Right ventricle myocardium inferior (tissue), 1 donor: ENCODE measurements at regions not wholly inside any gene's neighbourhood (a gene's known extent, or its start where the extent isn't known, plus 50 kb on each side); places are given as distances from the start of the nearest gene placed in this dataset.

Source experiments
- ATAC-seq: fragments of 200-7000 bp; cut with Tn5 transposase; one replicate; pipeline ENCODE4 v1.9.1; 2020; ENCODE audit warnings: mild to moderate bottlenecking, moderate library complexity
- DNase-seq: peaks from one replicate; pipeline ENCODE4 v3.0.0; 2021; ENCODE audit errors: missing footprints
- intact Hi-C: fragments of 100-400 bp; cut with DNase I; formaldehyde crosslinking; loops from one replicate; pipeline ENCODE4 v1.11.0; 2022
- donor health status: DM: no; HTN: yes; CAD: no; lungs with severe emphysema.

DNA sequence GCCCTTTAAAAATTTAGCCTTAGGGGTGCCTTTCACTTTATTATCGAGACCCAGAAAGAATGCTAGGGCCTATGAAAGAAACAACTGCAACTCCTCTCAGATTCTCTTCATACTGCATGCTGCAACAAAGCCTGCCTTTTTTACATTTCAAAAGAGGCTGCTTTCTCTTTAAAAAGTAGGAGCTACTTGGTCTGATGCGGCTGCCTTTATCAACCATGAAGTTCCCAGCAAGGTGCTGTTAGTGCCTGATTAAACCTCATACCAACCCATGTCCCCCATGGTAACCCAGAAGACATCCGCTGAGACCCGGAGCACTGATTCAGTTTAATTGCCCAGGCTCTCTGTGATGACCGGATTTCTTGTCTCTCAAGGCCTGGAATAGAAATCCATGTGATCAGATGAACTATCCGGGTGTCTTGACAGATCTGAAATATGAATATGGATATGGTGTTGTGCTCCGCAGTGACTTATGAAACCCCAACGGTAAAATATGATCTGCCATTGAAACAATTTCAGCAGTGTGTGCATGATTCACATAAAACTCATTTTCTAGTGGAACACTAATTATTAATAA is 368.3 kb downstream of the ZNF521 start:
- intact Hi-C loops, result no loop called here
- DNase-seq, result no peak
- no peak for ATAC-seq

DNA sequence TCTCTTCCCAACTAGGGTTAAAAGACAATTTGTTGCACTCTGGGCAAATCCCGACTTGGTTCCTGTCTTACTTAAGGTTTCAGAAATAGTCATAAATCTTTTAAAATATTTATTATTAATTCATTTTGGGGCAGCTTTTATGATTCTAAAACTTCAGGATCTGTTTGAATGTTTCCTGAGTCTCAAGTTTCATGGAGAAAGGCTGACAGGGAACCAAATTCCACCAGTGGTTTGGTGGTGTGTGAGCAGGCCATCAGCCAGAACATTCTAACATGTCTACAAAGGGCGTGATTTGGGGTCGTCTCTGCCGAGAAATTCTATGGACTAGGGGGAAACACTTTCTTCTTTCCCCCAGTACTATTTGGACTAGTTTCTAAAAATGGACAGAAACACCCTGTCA is 366.4 kb downstream of the ZNF521 start:
- ATAC-seq (no peak), DNase-seq (no peak)
- intact Hi-C loops, result loop anchor here (5.0 kb wide), 2 partner anchors 38 to 367 kb away; partner anchors contain the start of gene ZNF521

DNA sequence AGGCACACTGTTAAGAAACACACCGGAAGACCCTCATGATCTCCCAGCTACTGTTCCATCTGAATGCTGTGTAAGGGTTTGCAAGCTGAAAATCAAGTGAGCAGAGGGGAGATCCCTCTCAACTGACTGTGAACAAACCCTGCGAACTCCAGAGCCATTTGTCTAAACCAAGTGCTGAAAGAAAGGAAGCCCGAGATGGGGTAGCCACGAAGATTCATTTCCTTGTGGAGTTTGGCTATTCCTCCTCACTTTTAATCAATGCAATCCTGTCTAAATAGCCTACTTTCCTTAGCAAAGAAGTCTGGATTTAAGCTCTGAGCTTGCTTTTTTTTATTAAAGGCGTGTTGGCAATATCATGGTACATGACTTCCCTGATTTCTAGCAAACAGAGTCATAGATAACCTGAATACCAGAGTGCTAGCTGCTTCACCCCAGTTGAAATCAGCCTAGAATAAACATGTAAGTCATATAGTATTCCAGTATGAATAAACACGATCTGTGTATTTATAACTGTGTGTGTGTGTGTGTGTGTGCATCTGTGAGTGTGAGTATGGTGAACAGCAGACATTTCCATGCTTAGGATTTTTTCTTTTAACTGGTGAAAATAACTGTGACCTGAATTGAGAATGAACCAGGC is 365.2 kb downstream of the ZNF521 start:
- ATAC-seq, result no peak
- DNase-seq, result no peak
- intact Hi-C loops, result loop anchor here (5.0 kb wide), 2 partner anchors 39 to 366 kb away; partner anchors contain the start of gene ZNF521

DNA sequence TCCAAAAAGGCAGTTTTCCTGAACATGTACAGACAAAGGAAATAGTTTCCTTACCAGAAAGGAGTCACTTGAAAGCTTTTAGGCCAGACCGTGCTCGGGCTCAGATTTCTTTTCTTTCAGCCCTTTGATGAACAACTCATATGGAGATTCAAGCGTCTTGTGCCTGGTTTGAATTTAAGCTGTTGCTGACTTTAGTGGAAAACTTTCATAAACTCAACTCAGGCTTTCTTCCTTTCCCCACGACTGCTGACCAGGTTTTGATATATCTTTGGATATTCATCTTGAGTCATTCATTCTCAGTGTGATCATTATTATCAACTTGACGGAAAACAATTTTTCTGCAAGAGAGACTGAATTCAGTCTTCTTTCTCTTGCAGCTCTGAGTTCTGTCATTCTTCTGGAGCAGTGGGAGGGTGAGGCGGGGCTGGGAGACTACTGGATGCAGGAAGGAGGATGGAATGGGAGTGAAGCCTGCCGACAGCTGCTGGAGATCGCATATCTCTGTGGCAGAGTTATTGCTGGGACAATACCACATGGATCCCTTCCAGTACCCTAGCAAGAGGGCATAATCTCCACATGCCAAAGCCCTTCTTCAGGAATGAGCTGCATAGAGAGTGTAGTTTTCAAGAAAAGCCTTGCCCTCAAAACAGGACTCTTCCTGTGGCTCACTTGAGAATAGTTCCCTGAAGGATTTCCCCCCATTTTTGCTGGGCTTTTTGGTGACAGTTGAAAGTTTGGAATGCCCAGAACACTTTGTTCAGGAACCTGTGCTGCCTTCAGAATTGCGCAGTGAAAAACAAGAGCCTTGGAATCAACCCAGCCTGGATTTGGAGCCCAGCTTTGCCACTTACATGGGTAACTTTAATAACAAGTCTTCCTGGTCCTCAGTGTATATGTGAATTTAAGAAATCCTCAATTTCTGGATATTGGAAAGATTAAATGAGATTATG is 364.4 kb downstream of the ZNF521 start:
- DNase-seq (no peak), ATAC-seq (peak; percentile 78)
- intact Hi-C loops, result loop anchor here (5.0 kb wide), 2 partner anchors 40 to 365 kb away; partner anchors contain the start of gene ZNF521

DNA sequence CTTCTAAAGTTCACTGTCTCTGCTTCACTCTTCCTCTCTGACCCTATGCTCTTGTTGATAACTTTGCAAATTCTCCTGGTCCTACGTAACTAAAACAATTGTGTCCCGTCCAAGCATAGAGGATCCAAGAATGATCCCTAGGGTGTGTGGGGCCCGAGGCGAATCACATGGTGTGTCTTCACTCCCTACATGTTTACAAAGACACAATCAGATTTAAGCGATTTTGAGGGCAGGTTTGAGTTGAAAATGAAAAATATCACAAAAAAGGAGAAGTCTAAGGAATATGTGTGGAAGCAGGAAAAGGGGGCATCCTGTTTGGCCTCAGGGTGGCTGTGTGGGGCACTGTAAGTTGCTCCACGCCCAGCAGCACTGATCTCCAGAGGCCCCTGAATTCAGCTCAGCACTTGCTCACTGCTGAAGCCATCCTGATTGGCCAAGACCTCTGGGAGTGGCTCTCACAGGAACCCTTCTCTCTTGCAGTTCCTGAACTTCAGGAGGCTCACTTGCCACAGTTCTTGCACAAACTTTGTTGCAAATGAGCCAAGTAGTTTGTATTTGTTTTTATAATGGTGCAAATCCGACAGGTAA is 363.6 kb downstream of the ZNF521 start:
- intact Hi-C loops, result loop anchor here (5.0 kb wide), 2 partner anchors 41 to 364 kb away; partner anchors contain the start of gene ZNF521
- DNase-seq, result no peak
- ATAC-seq, result peak; percentile 87

DNA sequence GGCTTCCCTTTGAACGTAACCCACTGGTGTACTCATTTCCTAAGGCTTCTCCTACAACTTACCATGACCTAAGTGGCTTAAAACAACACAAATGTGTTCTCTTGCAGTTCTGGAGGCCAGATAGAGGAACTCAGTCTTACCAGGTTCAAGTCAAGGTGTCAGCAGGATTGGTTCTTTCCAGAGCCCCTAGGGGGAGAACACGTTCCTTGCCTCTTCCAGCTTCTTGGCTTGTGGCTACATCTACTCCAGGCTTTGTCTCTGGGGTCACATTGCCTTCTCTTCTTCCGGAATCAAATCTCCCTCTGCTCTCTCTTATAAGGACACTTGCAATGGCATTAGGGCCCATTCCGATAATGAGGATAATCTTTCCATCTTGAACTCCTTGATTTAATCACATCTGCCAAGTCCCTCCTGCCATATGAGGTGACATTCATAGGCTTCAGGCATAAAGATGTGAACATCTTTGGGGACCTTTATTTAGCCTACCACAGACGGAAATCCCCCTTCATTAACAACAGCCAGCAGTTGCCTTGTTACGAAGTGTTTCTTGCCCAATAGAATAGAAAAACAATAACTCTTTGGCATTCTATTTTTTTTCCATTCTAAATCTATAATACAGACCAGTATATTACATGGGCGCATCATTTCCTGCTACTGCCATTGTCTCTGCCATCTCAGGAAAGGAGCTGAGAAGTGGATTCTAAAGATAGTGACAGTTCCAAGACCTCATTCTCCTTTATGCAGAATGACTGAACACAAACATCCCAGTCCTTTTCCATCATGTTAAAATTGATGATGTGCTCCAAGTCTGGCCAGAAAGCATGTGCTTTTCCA is 362.0 kb downstream of the ZNF521 start:
- intact Hi-C loops, result loop anchor here (5.0 kb wide), 2 partner anchors 43 to 362 kb away; partner anchors contain the start of gene ZNF521
- no peak for ATAC-seq
- no peak for DNase-seq

DNA sequence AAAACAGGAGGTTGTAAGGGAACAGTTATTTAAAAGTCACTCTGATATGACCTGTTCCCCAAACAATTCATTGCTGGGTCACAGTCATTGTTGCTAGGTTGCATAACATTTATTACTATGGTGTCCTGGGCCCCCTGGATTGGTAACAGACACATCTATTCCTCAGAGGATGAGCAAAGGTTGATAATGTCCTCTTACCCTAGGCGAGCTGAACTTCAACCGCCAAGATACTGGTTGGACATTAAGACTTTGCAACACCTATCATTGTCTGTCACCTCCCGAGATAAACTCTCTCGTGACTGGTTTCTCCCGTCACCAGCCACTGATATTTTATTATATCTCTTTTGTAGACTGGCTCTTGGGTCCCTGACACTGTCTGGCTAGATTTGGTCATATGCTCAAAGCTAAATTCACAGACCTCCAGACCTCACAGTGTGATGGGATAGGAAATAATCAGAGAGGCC is 361.3 kb downstream of the ZNF521 start:
- intact Hi-C loops, result no loop called here
- no peak for ATAC-seq
- no peak for DNase-seq

DNA sequence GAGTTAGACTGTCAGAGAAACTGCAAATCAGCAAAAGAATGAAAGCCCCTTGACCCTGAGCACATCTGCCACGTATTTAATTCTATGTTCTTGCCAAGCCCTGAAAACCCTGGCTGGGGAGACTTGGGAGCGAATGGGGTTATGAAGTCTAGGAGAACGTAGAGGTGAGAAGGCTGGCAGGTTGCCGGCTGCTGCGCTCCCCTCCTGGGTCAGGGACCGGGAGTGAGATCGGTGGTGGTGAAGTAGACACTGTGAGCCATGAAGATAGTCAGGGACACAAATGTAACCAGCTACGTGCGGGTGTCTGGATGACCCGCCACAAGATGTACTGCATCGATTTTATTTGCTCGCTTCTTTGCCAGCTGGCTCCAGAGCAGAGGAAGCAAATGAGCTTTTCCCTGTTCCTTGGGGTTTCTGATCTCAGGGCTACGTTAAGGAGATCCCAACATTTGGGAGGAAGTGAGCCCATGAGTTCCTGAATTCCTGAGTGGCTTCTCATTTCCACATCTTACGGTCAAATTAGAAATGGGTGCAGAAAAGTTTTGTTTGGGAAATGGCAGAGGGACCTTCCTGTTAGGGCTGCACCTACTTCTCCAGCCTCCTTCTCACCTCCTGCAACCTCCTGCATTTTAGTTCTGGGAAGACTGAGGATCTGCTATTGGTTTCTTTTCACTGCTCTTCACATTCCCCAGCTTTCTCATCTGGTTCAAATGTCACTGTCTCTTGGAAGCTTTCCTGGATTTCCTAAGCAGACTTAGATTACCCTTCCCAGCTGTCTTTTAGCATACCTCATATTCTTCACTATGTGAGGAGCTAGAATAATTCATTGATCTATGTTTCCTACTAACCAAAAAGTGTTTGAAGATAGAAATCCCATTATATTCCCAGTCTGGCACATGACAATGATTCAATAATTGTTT is 360.6 kb downstream of the ZNF521 start:
- ATAC-seq (no peak), DNase-seq (no peak)
- intact Hi-C loops, result no loop called here

DNA sequence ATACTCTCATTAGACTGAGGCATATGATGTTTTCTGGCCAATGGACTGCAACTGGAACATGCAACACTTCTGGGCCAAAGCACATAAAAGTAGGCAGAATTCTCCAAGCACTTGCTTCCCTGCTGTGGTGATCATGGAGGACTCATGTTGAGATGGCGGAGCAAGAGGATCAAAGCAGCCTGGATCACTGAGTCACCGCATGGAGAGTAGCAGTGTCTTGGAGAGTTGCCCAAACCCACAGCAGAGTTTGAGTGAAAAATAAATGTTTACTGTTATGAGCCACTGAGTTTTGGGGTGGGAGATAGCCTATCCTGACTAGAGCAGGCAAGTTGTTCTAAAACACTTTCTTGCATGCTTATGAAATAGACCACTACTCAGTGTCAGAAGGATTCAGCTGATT is 359.5 kb downstream of the ZNF521 start:
- ATAC-seq, result no peak
- intact Hi-C loops, result no loop called here
- no peak for DNase-seq

DNA sequence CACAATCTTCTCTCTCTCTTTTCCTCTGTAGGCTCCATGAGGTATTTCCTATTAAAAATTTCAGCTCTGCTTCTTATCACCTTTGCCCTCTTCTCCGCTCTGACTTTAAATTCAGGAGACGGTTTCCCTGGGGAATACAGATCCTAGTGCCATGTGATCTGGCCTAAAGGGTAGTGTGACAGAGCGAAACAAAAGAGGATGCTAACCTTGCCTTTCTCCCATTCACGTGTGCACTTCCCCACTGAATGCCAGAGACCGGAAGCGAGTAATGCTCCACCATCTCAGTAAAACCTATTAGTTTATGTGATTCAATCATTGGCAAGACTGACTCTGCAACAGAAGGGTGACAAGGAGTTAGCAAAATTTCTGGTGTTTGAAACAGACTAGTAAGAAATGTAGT is 358.3 kb downstream of the ZNF521 start:
- intact Hi-C loops, result no loop called here
- ATAC-seq (no peak), DNase-seq (no peak)

DNA sequence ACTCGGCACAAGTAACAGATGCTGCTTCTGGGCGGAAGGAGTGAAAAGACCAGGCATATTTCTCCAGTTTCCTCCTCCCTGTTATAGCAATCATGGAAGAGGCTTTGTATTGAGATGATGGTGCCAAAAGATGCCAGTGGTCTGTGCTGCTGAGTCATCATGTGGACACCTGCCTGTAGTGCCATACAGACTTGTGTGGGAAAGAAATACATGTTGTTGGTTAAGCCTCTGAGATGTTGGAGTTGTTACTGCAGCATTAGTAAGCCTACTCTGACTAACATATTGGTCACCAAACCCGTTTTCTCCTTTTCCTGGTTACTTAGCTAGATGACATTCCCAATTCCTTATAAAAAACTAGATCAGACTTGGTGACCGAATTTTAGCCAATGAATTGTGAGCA is 356.9 kb downstream of the ZNF521 start:
- ATAC-seq (no peak), DNase-seq (no peak)
- intact Hi-C loops, result no loop called here

DNA sequence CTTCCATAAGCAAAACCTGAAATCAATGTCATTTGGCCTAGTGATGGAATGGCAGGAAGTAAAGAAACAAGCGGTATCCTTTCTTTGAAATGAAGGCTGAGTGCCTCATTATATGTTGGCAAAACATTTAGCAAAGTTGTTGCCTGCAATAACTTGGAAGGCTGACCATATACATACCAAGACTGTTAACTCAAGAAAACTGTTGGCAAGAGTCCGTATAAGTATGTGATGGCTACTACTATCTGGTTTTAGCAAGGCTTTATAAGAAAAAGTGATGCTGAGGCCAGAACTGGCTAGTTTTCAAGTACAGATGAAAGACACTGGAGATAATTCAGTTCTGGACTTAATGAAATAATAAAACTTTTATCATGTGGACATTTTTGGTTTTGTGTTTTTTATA is 356.2 kb downstream of the ZNF521 start:
- ATAC-seq, result no peak

DNA sequence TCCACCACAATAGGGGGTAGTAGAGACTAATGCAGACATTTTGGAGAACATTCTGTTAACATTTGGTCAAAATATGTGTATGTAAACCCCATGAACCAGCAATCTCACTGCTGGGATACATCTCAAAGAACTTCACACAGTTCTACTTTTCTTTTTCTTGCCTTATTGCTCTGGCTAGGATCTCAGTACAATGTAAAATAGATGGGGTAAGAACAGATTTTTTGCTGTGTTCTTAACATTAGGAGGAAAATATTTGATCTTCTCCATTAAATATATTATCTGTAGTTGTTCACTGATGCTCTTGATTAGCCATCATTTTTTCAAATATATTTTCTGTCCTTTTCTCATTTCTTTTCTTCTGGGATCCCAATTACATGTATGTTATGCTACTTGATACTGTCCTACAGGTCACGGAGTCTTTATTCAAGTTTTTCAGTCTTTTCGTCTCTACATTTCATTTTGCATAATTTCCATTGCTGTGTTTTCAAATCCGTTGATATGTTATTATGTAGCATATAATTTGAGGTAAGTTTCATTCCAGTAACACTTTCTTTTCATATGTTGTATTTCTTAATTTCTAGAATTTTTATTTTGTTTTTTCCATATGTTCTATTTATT is 352.2 kb downstream of the ZNF521 start:
- DNase-seq (no peak), ATAC-seq (no peak)
- intact Hi-C loops, result no loop called here

More for the DNA sequence above, 356.2 kb downstream of the ZNF521 start:
- intact Hi-C loops, result no loop called here
- DNase-seq, result no peak

DNA sequence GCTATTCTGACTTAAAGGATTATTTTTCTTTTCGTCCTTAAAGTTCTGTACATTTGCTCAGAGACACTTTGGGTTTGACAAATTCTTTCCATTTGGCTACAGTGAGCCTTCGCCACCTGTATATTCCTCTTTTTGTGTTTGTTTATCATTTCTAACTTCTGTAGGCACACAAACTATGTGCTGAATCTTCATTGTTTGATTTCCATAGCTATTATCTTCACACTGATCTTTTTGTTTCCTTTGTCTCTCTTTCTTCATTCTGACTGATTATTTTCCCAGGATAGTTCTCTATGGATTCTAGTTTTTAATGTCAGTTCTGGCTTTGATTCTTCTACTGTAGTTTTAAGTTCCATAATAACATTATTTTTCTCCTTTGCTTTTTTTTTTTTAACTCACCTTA is 350.2 kb downstream of the ZNF521 start:
- intact Hi-C loops, result no loop called here
- ATAC-seq, result no peak

DNA sequence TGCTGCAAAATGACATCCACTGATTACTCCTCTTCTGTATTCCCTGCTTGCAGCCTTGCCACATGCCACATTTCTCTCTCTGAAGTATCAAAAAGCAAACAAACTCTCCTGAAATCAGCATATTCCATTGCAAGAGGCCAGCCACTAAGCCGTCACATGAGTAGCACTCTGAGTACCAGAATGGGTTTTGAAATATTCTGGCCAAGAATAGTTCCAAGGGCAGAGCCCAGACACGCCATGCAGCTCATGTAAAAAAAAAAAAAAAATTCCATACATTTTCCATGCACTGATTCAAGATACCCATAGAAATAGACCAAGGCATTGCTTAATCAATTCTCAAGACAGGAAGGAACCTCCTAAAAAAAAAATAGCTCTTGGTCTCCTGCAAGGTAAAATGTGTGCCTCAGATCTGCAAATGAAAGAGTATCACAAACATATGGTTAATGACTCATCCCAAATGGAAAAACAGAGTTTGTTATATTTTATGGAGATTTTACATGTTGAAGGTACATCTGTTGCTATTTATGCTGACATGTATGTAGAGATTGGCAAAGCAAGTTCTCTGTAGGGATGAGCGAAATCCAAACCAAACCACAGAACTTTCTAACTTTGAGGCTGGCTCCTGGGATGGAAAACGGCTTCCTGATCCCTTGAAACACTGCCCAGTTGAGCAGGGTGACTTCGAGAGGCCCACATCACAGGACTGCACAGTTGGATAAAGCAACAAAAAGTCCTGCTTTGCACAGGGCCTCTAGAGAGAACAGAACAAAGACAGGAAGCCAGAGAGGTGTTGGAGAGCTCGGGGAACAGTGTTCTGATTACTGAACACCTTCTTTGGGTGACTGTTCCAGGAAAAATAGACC is 346.2 kb downstream of the ZNF521 start:
- DNase-seq, result no peak
- intact Hi-C loops, result no loop called here
- ATAC-seq, result no peak

More for the DNA sequence above, 350.2 kb downstream of the ZNF521 start:
- DNase-seq, result no peak
